Right lobe of liver (tissue), 6 donors: ENCODE measurements at regions not wholly inside any gene's neighbourhood (a gene's known extent, or its start where the extent isn't known, plus 50 kb on each side); places are given as distances from the start of the nearest gene placed in this dataset.
A peak's percentile ranks its signal among the peaks of the same experiment; 100 is the strongest.

ENCODE experiments used
- ATAC-seq, 4 donors: fragments of 200-7000 bp; cut with Tn5 transposase; one replicate each; pipeline ENCODE4 v1.9.1; 2020; ENCODE audit warnings: mild to moderate bottlenecking in 4 of 4, moderate library complexity in 4 of 4
- DNase-seq, 3 donors: peaks; one replicate each; pipeline ENCODE4 v3.0.0-alpha.2; 2020
- H3K27ac ChIP-seq, 3 donors: fragments of 200-600 bp; one replicate each; pipeline ENCODE4 v1.8.0; 2022
- H3K27me3 ChIP-seq, 2 donors: fragments of 200-600 bp; one replicate each; pipeline ENCODE4 v1.8.0; 2022
- H3K36me3 ChIP-seq, 4 donors: fragments of 200-600 bp; sonication (generic) in 1 of 4; one replicate each; pipeline versions ENCODE4 v1.5.1 to v1.8.0; 2017 to 2022; ENCODE audit warnings: control low read depth in 1 of 4
- H3K4me1 ChIP-seq, 4 donors: fragments of 200-600 bp; sonication (generic) in 1 of 4; one replicate each; pipeline versions ENCODE4 v1.5.1 to v1.8.0; 2017 to 2022; ENCODE audit warnings: control low read depth in 1 of 4
- H3K4me3 ChIP-seq, 3 donors: fragments of 200-600 bp; one replicate each; pipeline ENCODE4 v1.8.0; 2022
- H3K9me3 ChIP-seq, 4 donors: fragments of 200-600 bp; sonication (generic) in 1 of 4; one replicate each; pipeline versions ENCODE4 v1.5.1 to v1.8.0; 2017 to 2022; ENCODE audit warnings: control low read depth in 1 of 4
- CTCF ChIP-seq, 4 donors: fragments of 200-600 bp in 3 of 4; fragments of 450-650 bp in 1 of 4; IDR thresholded peaks; one replicate each; pipeline versions ENCODE4 v1.5.1 to v1.8.0; 2016 to 2022; ENCODE audit warnings: antibody characterized with exemption in 4 of 4, mild to moderate bottlenecking in 2 of 4
- POLR2A ChIP-seq: fragments of 450-650 bp; IDR thresholded peaks from one replicate; pipeline ENCODE4 v1.6.1; 2017; ENCODE audit warnings: antibody characterized with exemption, mild to moderate bottlenecking
- WGBS: methylation state at CpG from one replicate; pipeline ENCODE4 v1.1.6; 2018; ENCODE audit warnings: low coverage, low lambda C conversion rate; ENCODE audit not compliant: insufficient coverage; ENCODE audit errors: missing lambda C conversion rate; 5-methylcytosine and 5-hydroxymethylcytosine counted together
- intact Hi-C, 2 donors: fragments of 100-400 bp; cut with DNase I; formaldehyde crosslinking; loops; one replicate each; pipeline versions ENCODE4 v1.11.2 to v1.14.1; 2022
- donor health status: DM: no; HTN: yes; CAD: no.
- donor health status: DM: no; HTN: no; CAD: no.
- donor health status: DM: no; HTN: no; CAD: no.
- donor health status: DM: no; HTN: yes; CAD: no.
- donor health status: DM: no; HTN: yes; CAD: no.

DNA sequence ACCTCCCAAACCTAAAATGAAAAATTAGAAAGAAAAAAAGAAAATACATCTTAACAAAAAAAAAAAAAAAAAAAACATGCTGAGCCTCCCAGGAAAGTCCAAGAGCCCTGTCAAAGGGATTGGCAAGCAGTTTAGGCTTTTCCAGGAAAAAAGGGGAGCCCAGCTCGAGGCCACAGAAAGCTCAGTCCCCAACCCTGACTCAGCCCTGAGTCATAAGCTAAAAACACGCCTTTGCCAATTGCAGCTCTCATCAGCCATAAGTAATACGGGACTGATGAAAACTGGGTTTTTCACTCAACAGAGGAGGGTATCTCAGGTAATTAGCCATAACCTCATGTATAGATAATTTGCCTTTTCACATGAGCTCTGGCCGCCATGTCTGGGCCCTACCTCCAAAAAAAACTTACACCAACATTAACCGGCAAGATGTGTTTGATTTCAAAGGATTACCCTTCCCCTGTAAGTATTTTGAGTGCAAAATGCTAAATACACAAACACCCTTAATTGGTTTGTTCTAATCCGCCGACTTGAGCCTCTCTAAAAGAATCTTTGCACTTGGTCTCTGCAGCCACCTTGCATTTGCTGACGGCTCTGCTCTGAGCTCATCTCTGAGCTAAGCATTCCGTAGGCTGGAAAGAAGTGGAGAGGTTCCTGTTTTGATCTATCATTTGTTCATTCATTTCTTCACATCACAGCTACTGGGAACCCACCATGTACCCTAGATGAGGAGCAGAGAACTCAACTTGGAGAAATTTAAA, 319.2 kb downstream of the BCL11B start:
- H3K36me3 ChIP-seq, result no peaks in the 10 kb centered on the region
- H3K27me3 ChIP-seq, result no peaks in the 10 kb centered on the region
- DNase-seq (no peak), ATAC-seq (no peak)
- intact Hi-C loops, result no loop called here
- H3K4me1 ChIP-seq, result no peaks in the 10 kb centered on the region
- H3K4me3 ChIP-seq, result no peak overlapping the region
- H3K27ac ChIP-seq, result no peak overlapping the region
- no peaks in the 10 kb centered on the region for H3K9me3 ChIP-seq
- TF ChIP-seq POLR2A (no peak), CTCF (IDR thresholded peaks at IDR 0.05) (no peak)
- WGBS, result 68% methylated on average over 7 of the region's 9 CpGs

DNA sequence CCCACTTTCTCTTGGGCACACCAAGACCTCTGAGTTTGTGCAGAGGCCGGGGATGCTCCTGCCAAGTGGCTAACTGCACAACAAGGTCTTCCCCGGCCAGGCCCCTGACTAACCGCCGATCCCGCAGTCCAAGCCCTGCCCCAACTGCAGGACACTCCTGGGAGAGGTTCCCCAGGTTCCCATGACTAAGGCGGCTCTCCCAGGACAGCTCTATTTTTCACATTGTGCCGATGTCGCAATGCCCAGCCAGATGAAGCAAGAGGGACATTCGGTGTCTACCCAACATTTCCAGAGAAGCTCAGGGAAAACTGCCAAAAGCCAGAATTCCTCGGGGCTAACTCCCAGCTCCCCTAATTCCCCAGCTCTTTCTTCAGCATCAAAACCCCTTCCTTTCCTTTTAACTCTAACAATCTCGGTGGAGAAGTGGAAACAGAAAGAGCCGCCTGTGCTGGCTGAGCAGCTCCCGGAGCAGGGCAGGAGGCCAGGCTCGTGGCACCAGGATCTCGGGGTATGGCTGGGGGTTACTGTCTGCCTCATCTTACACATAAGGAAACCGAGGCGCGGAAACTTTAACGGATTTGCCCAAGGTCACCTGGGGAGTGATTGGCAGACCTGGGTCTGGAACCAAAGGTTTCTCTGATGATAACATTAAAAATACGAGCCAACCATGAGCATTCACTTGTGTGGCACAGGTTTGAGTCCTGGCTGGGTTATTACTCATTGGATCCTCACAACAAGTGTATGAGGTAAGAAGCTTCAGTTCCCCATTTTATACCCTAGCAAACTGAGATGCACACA, 318.2 kb downstream of the BCL11B start:
- no peaks in the 10 kb centered on the region for H3K36me3 ChIP-seq
- peak; percentile 40 to 84 (median 66) for ATAC-seq
- WGBS, result 31% methylated on average over 9 of the region's 20 CpGs
- intact Hi-C loops, result no loop called here
- TF ChIP-seq CTCF (IDR thresholded peaks at IDR 0.05), result no peak
- peak; percentile 44 to 67 (median 56) for DNase-seq
- H3K27ac ChIP-seq, result no peak overlapping the region
- no peaks in the 10 kb centered on the region for H3K9me3 ChIP-seq
- H3K4me3 ChIP-seq, result no peak overlapping the region
- H3K4me1 ChIP-seq, result no peaks in the 10 kb centered on the region
- no peaks in the 10 kb centered on the region for H3K27me3 ChIP-seq

DNA sequence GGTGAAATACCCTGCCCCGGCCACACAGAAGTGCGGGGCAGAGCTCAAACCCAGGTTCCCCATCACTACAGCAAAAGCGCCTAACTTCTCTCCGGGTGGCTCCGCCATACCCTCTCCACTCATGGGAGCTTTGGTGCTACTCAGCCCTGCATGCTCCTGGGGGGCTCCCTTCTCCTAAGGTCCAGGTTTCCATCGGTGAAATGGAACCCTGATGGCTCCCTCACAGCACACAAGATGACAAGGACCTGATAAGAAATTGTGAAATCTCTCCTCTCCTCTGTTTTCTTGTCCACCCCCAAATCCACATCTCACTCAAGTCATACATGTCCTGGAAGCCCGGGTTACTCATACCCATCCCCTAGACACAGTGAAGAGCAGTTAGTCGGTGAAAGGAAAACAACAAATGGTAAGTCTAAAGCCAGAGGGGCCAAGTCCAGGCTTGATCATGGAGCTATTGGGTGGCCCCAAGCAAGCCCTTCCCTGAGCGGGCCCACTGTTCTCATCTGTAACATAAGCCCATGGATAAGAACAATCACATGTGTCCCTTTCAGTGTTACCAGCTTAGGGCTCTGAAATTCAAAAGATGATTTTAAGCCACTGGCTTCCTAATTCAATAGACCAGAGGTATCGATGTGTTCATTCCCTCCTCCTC, 317.5 kb downstream of the BCL11B start:
- H3K27ac ChIP-seq, result no peak overlapping the region
- no peaks in the 10 kb centered on the region for H3K36me3 ChIP-seq
- no peak for ATAC-seq
- no peaks in the 10 kb centered on the region for H3K4me1 ChIP-seq
- H3K4me3 ChIP-seq, result no peak overlapping the region
- intact Hi-C loops, result no loop called here
- no peak for DNase-seq
- H3K9me3 ChIP-seq, result no peaks in the 10 kb centered on the region
- WGBS, result 83% methylated on average over 8 of the region's 10 CpGs
- TF ChIP-seq CTCF (IDR thresholded peaks at IDR 0.05) (no peak), POLR2A (no peak)
- H3K27me3 ChIP-seq, result no peaks in the 10 kb centered on the region

- Histone ChIP-seq H3K27me3 (no peaks in the 10 kb centered on the region), H3K36me3 (no peaks in the 10 kb centered on the region), H3K9me3 (no peaks in the 10 kb centered on the region), H3K4me1 (no peaks in the 10 kb centered on the region), H3K27ac (no peak overlapping the region), H3K4me3 (no peak overlapping the region)
- ATAC-seq (no peak), DNase-seq (no peak)
- no peak for TF ChIP-seq CTCF (IDR thresholded peaks at IDR 0.05)
- no peak for TF ChIP-seq POLR2A
- WGBS, result 53% methylated on average over 7 of the region's 9 CpGs
- intact Hi-C loops, result no loop called here
Measured at GRCh38 chr14:98955036-98955740, 316.8 kb downstream of the BCL11B start.
